HG03342 (cell line): ENCODE measurements at regions not wholly inside any gene's neighbourhood (a gene's known extent, or its start where the extent isn't known, plus 50 kb on each side); places are given as distances from the start of the nearest gene placed in this dataset.
"Not testable (repeated sequence)": the region's sequence is repeated elsewhere in the genome, so short reads cannot be mapped to it uniquely, and the experiment has no call there.

ENCODE experiments used
- ATAC-seq: cut with Tn5 transposase; IDR thresholded peaks from one replicate; pipeline ENCODE4 v1.9.1; 2021; ENCODE audit warnings: mild to moderate bottlenecking, moderate library complexity; ENCODE audit not compliant: unreplicated experiment

DNA sequence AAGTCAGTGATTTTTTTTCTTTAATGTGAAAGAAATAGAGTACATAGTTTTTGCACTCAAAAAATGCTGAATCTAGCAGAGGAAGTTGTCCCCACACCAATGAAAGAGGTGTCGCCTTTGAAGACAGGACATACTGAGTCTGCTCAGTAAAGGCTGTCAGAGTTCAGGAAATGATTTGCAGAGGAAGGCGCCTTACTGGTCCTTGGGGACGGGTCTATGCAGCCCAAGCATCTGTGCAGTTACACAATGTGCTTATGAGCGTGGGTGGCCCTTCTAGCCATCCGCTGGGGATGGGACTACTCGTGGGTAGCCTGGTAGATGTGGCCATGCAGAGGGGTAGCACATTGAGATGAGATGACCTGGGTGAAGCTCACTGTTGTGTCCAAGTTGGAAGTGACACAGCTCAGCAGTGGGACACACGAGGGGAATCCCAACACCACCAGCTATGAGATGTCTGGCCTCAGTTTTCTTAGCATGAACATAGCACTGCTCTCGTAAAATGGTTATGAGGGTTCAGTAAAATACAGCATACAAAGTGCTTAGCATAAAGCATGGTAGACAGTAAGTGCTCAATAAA lies 116.5 kb upstream of the RBPJ start:
- no peak for ATAC-seq

DNA sequence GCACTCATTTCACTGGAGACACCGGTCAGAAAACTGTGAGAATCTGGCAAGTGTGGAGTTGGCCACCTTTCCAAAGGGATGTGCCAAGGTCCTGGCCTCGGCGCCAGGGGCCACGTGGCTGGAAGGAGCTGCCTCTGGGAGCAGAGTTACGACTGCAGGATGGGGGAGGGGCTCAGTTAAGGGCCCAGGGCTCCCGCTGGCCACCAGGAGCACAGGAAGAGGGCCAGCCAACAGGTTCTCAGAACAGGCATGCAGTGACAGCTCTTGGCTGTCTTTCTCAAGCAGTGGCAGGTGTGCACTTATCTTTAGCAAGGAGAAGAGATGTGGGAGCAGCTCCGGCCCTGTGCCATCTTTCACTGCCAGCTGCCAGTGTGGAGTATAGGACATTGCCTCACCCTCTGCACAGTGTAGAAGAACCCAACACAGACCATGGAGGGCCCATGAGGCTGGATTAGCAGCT lies 115.9 kb upstream of the RBPJ start:
- no peak for ATAC-seq

DNA sequence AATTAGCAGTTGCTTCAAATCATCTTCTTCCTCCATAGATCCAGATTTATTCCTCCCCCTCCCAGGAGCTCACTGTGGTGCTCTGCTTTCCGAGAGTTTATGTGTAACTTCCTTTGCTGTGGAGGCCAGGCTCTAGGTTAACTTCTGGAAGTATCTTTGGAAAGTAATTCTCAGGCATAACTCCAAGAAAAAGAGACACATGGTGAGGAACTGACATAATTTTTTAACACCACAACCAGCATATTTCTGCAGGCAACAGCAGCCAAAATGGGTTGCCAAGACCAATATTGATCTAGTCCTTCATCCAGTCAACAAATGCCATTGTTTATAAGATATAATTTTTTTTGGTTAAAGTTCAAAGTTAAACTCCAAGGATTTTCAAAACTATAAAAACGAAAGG lies 114.5 kb upstream of the RBPJ start:
- no peak for ATAC-seq

DNA sequence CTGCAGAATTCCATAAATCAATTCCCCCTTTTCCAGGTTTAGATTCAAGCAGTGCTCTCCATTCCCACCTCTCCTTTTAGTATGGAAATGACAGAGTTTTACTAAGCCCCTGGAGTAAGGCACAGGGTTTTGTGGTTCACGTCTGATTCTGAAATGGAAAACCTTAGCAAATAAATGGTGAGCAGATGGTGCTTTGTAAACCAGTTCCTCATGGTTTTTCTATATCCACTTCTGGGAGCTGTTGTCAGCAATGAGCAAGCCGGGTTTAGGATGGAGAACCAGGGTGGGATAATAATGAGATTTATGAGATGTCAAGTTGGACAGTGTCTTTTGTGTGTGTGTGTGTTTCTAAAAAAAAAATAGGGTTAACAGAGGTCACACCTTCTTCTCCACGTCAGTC lies 113.8 kb upstream of the RBPJ start:
- ATAC-seq, result no peak

DNA sequence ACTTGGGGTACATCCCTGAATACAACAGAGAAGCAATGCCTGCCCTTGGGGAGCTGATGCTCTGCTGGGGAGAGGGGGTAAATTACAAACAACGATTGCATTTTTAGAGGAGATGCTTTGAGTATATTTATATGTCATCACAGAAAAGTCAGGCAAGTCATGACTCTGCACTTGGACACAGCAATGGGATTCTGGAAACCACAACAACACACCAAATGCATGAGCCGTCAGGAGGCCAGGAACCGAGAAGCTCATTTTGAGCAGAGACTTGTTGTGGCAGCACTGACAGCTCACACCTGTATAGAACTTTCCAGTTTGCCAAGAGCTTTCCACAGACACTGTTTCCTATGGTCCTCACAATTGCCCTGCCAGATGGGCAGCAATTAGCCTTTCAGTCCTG lies 113.2 kb upstream of the RBPJ start:
- no peak for ATAC-seq

DNA sequence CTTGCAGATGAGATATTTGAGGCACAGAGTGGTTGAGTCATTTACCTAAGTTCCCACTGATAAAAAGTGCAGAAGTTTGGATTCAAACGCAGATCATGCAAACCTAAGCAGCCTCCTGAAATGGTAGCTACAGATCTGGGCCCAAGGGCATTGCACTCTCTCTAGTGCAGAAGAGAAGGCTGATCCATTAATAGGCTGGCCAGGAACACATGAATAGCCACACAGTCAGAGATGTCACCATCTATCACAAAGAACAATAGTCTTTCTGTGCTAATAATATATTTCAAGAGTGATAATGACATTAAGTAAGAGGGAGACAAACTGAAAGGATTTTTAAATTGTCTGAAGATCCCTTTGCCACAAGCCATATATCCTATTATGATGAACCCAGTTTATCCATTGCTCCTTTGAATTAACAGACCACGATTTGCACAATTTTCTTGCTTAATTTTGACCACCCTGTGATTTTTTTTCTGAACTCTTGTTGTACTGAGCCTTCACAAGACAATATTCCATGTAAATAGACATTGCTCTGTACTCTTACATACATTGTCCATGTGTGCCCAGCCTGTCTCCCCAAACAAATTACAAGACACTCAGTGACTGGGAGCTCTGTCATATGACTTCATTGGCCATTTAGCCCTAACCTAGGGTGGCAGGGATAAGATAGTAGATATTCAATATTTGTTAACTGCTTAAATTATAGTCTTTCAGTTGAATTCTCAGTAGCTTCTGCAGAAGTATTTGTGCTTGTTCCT lies 112.4 kb upstream of the RBPJ start:
- ATAC-seq, result no peak

DNA sequence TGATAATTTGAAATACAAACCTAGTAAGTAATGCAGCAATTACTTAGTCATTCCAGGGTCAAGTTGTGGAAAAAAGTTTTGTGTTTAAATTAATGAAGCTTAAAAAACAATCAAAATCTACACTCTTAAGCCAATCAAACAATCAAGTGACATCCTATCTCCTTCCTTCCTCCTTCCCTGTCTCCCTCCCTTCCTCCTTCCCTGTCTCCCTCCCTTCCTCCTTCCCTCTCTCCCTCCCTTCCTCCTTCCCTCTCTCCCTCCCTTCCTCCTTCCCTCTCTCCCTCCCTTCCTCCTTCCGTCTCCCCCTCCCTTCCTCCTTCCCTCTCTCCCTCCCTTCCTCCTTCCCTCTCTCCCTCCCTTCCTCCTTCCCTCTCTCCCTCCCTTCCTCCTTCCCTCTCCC lies 111.4 kb upstream of the RBPJ start:
- not testable (repeated sequence) for ATAC-seq

DNA sequence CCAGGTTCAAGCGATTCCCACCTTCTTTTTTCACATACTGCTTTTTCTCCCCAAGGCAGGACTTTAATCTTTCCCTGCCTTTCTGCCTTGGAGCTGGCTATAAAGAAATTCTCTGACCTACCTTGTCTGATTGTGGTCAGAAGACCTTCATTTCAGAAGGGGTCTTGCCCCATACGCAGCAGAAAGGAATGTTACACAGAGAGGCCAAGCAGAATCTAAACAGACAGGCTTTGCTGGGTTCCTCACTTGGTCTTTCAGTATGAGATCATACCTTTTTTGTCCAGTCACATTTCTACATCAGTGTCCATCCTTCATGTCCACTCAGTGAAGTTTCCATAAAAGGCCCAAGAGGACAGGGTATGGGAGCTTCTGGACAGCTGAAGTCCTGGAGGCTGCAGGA lies 108.3 kb upstream of the RBPJ start:
- no peak for ATAC-seq

DNA sequence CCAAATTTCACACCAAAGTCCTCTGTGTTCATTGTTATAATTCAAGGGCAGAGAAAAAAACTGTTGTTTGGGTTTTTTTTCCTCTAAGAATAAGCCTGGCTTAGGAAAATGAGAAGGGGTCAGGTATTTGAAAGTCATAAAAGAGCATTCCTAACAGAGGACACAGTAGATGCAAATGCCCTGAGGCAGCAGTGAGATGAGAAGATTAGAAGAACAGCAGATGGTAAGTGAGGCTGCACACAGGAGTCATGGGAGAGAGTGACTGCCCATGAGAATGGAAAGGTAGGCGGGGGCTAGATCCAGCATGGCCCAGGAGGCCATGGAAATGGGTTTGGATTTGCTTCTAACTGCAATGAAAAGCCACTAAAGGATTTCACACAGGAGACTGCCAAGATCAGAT lies 107.5 kb upstream of the RBPJ start:
- ATAC-seq, result no peak

DNA sequence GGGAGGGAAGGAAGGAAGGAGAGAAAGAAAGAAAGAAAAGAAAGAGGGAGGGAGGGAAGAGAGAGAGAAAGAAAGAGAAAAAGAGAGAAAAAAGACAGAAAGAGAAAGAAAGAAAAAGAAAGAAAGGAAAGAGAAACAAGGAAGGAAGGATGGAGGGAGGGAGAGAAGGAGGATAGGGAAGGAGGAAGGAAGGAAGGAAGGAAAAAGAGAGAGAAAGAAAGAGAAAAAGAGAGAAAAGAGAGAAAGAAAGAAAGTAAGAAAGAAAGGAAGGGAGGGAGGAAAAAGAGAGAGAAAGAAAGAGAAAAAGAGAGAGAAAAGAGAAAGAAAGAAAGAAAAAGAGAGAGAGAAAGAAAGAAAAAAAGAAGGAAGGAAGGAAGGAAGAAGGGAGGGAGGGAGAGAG lies 105.8 kb upstream of the RBPJ start:
- no peak for ATAC-seq

DNA sequence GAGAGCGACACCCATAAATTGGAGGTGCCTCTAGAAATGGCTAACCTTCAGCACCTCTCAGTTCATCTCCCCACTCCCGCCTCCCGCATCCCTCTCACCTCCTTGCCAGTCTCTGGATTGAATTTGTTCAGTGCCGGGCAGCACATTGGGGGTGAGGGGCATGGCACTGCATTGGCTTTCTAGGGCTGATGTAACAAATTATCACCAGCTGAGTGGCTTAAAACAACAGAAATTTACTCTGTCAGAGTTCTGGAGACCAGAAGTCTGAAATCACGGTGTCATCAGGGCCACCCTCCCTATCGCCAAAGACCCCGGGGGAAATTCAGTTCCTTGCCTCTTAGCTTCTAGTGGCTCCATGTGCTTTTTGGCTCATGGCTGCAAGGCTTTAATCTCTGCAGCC lies 105.1 kb upstream of the RBPJ start:
- no peak for ATAC-seq

DNA sequence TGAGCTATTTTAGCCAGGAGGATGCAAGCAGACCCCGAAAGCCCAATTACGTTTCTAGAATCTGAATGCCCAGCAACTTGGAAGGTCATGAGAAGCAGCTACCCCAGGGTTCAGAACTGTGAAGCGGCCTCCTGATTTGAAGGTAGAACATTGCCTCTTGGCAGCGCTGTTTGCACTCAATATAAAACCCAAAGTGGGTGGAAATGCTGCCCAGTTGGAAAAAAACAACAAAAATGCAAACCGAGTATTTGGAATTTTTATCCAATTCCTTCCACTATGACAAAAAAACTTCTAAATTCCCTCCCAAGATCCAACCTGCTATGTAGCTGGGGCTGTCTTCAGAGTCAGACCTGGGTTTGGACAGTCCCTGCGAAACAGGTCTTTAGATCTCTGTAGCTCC lies 103.3 kb upstream of the RBPJ start:
- no peak for ATAC-seq

DNA sequence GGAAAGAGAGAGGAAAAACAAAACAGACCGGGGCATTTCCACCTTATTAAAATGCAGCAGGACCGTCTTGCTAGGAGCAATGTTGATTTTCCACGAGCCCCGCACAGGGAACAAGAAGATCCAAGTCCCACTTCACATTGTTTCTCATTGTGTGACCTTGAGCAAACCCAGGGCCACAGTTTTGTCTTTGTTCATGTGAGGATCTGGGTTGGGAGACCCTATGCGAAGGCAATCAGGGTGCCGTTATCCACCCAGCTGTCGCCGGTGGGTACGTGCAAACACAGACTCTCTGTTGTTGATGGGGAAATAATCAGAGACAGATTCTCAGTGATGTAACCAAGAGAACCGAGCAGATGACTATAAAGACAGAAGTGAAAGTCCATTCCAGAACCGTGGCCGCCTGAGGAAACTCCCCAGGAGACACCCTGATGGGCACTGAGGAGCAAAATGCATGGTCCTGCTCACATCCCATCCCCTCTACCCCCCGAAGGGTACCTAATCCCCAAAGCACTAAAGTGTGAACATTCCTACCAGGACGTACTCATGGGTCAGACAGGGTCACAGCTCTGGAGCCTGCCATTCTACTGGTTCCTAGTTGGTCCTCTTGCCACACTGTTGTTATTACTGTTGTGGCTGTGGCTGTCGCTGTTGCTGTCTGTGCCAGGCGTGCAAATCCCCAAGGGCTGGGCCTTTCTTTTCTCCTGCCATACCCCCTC lies 102.7 kb upstream of the RBPJ start:
- peak; percentile 90 for ATAC-seq

DNA sequence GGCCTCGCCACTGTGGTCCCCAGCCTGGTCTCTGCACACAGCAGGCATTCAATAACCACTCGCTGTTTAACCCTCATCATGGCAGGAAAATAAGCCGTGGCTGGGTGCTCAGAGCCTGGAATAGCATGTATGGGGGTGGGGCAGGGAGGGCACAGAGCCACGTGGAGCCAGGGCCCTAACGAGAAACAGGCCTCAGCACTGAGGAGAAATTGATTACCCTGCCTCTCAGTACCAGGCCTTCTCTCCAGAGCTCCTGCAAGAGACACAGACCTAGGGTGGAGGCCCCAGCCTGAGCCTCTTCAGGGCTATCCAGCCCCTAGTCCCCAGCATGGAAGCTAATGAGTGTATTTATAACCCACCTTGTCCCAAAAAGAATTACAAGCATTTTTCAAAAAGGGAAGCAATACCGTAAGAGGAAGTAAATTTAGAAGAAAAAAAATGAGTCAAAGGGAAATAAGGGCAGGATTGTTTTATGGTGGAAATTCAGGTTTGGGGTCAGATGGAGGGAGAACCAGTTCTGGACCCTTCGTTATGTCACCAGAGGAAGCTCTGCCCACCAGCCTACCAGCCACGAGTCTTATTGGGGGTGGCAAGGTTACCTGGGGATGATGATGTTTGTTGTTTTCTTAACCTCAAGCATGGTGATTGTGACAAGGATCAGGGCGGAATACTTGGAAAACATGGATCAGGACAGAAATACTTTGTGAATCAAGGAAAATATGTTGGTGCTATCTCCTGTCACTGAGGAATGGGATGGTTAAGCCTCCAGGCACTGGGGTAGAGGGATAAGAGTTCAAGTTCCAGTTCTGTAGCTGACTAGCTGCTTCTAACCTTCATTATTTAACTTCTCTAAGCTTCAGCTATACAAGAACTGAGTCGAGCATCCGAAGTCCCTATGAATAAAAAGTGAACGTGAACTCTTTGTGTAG lies 101.9 kb upstream of the RBPJ start:
- peak; percentile 26 for ATAC-seq

DNA sequence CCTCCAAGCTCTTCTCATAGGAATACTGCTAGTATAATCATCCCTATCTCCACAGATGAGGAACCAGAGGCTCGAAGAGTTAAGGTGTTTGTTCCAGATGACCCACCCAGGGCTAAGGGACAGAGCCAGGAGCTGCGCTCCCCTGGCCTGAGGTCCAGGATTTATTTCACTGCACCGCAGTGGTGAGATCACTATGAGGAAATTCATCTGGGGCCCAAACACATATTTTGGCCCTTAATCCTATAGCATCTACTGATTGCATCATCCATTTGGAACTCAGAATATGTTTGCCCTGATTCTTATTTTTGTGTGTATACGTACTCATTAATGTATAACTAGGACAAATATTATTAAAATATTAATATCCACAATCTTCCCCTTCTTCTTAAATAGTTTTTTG lies 100.1 kb upstream of the RBPJ start:
- no peak for ATAC-seq

DNA sequence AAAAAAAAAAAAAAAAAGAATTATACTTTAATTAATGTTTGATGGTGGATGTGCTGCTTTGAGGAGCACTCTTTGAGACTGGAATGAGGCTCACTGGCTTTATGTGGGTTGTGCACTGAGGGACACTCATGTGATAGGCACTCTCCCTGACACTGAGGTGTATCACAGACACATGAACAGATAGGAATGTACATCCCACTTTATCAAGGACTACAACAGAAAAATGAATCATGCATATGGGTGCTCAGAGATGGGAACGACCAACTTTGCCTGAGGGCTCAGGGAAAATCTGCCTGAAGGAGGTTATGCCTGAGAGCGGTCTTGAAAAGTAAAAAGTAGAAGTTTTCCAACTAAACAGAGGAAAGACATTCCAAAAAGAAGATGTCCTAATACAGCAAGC lies 97.7 kb upstream of the RBPJ start:
- ATAC-seq, result no peak

DNA sequence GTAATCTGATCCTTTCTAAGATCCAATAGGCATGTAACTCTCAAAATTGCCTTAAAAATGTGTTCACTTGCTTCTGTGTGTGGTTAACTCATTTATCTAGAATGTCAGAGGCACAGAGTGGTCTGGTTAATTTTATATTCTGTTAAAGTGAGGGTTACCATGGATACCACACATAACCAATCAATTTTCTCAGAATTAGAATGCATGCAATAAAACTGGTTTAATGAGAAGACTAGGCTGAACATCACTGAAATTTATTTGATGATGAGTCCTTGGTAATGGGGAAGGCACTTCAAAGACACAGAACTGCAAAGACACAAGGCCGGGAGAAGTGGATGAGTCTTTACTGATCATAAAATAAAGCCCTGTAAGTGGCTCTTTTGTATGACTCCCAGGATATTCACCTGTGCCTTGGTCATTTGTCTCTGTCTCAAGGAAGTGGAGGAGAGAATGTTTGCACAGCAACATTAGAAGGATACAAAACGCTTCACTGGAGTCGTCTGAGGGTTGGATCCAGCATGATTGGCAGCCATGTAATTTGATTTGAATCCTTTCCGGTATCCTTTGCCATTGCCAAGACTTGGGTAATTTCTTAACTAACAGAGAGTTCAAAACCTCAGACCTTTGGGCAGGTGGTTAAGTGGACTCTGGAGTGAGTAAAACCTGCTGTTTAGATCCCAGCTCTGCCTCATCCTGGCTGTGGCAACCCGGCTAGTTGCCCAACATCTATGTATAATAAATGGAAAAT lies 94.0 kb upstream of the RBPJ start:
- ATAC-seq, result no peak

DNA sequence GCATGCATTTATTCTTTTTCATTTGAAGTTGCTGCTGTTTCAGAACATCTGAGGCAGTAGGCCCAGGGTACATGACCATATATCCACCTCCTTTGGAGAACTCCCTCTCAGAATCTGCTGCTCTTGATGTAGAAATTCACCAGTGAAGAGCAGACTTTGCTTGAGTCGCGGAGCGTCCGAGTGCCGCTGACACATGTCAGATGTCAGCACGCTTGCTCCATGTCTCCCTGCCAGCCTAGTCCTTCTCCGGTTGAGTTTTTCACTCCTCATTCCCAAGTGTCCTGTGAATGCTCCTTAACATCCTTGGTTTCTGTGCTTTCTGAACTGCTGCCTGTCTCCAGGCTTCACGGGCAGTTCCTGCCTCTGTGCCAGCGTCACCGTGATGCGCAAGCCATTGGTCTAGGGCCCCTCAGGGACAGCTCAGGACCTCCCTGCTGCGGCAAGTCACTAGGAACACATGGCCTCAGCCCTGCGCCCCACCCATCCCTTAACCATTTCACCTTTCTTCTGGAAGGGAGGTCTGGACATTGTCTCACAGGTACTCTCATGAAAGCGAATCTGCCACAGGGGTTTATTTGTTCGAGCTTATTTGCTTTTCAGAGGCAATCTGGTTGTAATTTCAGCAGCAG lies 93.1 kb upstream of the RBPJ start:
- no peak for ATAC-seq

DNA sequence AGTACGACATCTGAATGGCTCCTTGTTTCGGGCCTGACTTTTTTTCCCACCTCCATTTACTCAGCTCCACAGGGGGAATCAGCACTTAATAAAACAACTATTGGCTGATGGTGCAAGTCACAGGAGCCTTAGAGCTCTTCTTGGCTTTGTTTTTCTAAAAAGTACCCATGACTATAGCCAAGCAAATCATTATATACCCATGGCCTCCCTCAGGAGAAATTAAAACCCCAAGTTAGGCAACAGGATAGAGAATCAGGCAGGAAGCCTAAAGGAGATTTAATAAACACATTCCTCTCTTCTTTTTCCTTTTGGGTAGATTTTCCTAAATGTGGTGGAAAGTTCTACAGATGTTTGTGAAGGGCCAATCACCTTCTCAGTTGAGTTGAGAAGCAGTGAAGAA lies 91.9 kb upstream of the RBPJ start:
- ATAC-seq, result no peak

DNA sequence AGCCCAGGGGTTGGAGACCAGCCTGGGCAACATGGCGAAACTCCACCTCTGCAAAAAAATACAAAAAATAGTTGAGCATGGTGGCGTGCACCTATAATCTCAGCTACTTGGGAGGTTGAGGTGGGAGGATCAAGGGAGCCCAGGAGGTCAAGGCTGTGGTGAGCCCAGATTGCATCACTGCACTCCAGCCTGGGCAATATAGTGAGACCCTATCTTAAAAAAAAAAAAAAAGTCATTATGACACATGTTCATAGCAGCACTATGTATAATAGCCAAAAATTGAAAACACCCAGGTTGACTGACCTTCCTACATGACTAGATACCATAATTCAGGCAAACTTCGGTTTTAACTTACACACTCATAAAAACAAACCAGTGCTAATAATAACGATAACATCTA lies 90.8 kb upstream of the RBPJ start:
- ATAC-seq, result no peak
